Right lobe of liver (tissue), 4 donors: ENCODE measurements at regions not wholly inside any gene's neighbourhood (a gene's known extent, or its start where the extent isn't known, plus 50 kb on each side); places are given as distances from the start of the nearest gene placed in this dataset.

ENCODE experiments used
- POLR2A ChIP-seq: fragments of 450-650 bp; IDR thresholded peaks from one replicate; pipeline ENCODE4 v1.6.1; 2017; ENCODE audit warnings: antibody characterized with exemption, mild to moderate bottlenecking
- TF ChIP-seq, protein P1 (sequence below), 4 donors: fragments of 200-600 bp in 3 of 4; fragments of 450-650 bp in 1 of 4; IDR thresholded peaks; one replicate each; pipeline versions ENCODE4 v1.5.1 to v1.8.0; 2016 to 2022; ENCODE audit warnings: antibody characterized with exemption in 4 of 4, mild to moderate bottlenecking in 2 of 4
- donor health status: DM: no; HTN: no; CAD: no.
- donor health status: DM: no; HTN: no; CAD: no.
- donor health status: DM: no; HTN: yes; CAD: no.

DNA sequence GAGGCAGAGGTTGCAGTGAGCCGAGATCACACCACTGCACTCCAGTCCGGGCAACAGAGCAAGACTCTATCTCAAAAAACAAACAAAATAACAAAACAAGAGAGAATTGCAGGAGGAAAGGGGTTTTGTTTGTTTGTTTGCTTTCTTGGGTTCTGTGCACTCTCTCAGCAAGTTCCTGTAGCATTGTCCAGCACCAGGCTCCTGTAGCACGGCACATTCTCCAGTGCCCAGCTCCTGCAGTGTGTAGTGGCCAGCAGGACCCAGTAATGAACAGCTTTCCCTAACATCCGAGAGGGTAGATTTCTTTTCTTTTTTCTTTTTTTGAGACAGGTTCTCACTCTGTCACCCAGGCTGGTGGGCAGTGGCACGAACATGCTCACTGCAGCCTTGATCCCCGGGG, 60.5 kb upstream of the USP9X start:
- TF ChIP-seq, protein P1, sequence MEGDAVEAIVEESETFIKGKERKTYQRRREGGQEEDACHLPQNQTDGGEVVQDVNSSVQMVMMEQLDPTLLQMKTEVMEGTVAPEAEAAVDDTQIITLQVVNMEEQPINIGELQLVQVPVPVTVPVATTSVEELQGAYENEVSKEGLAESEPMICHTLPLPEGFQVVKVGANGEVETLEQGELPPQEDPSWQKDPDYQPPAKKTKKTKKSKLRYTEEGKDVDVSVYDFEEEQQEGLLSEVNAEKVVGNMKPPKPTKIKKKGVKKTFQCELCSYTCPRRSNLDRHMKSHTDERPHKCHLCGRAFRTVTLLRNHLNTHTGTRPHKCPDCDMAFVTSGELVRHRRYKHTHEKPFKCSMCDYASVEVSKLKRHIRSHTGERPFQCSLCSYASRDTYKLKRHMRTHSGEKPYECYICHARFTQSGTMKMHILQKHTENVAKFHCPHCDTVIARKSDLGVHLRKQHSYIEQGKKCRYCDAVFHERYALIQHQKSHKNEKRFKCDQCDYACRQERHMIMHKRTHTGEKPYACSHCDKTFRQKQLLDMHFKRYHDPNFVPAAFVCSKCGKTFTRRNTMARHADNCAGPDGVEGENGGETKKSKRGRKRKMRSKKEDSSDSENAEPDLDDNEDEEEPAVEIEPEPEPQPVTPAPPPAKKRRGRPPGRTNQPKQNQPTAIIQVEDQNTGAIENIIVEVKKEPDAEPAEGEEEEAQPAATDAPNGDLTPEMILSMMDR (IDR thresholded peaks at IDR 0.05) = no peak
- no peak for TF ChIP-seq POLR2A
